Liver (tissue), 8 donors: ENCODE measurements at regions not wholly inside any gene's neighbourhood (a gene's known extent, or its start where the extent isn't known, plus 50 kb on each side); places are given as distances from the start of the nearest gene placed in this dataset.

Experiments
- DNase-seq: peaks from one replicate; pipeline ENCODE4 v3.0.0-alpha.2; 2017; ENCODE audit warnings: low spot score
- H3K27ac ChIP-seq, 2 donors: one replicate each; pipeline ENCODE4 v1.7.0; 2013; ENCODE audit warnings: inconsistent platforms in 2 of 2, low read length in 2 of 2, control low read depth in 1 of 2, low read depth in 1 of 2, mild to moderate bottlenecking in 1 of 2
- H3K27me3 ChIP-seq, 4 donors: one replicate each; pipeline versions ENCODE4 v1.6.1 to v1.7.0; 2013; ENCODE audit warnings: low read length in 3 of 4, inconsistent platforms in 1 of 4, mild to moderate bottlenecking in 1 of 4, moderate library complexity in 1 of 4; ENCODE audit not compliant: control insufficient read depth in 4 of 4, insufficient read depth in 4 of 4
- H3K36me3 ChIP-seq, 4 donors: one replicate each; pipeline versions ENCODE4 v1.6.1 to v1.7.0; 2013; ENCODE audit warnings: low read length in 3 of 4, mild to moderate bottlenecking in 3 of 4, low read depth in 1 of 4, moderate library complexity in 1 of 4; ENCODE audit not compliant: control insufficient read depth in 4 of 4, insufficient read depth in 3 of 4
- H3K4me1 ChIP-seq, 4 donors: one replicate each; pipeline versions ENCODE4 v1.6.1 to v1.7.0; 2013; ENCODE audit warnings: low read length in 3 of 4, mild to moderate bottlenecking in 3 of 4, moderate library complexity in 1 of 4; ENCODE audit not compliant: control insufficient read depth in 4 of 4, insufficient read depth in 4 of 4
- H3K4me3 ChIP-seq, 3 donors: one replicate each; pipeline versions ENCODE4 v1.6.1 to v1.7.0; 2013; ENCODE audit warnings: low read length in 3 of 3, control low read depth in 1 of 3, low read depth in 1 of 3, mild to moderate bottlenecking in 1 of 3
- H3K9ac ChIP-seq, 2 donors: one replicate each; pipeline ENCODE4 v1.7.0; 2013; ENCODE audit warnings: low read length in 2 of 2, mild to moderate bottlenecking in 2 of 2, moderate library complexity in 2 of 2, control low read depth in 1 of 2, low read depth in 1 of 2
- H3K9me3 ChIP-seq, 4 donors: one replicate each; pipeline versions ENCODE4 v1.6.1 to v1.7.0; 2013; ENCODE audit warnings: low read length in 3 of 4; ENCODE audit not compliant: control insufficient read depth in 4 of 4
- ATF3 ChIP-seq: IDR thresholded peaks from 2 replicates; pipeline ENCODE4 v1.6.1; 2016; ENCODE audit warnings: antibody characterized with exemption
- CTCF ChIP-seq: fragments of 150-350 bp; IDR thresholded peaks from 2 replicates; pipeline ENCODE4 v1.5.1; 2017; ENCODE audit warnings: improper control_type of control experiment, low read depth, low read length; ENCODE audit not compliant: missing input control
- FOXA1 ChIP-seq: IDR thresholded peaks from 2 replicates; pipeline ENCODE4 v1.6.1; 2016; ENCODE audit warnings: antibody characterized with exemption
- FOXA2 ChIP-seq: IDR thresholded peaks from 2 replicates; pipeline ENCODE4 v1.6.1; 2016; ENCODE audit warnings: antibody characterized with exemption
- GABPA ChIP-seq, 2 donors: IDR thresholded peaks in 1 of 2; conservative IDR thresholded peaks in 1 of 2; 2 replicates each; pipeline ENCODE4 v1.6.1; 2016; ENCODE audit warnings: antibody characterized with exemption in 2 of 2, mild to moderate bottlenecking in 1 of 2, moderate library complexity in 1 of 2
- HNF4A ChIP-seq, 2 donors: conservative IDR thresholded peaks; 2 replicates each; pipeline ENCODE4 v1.6.1; 2016; ENCODE audit warnings: antibody characterized with exemption in 2 of 2, mild to moderate bottlenecking in 2 of 2
- HNF4G ChIP-seq: IDR thresholded peaks from 2 replicates; pipeline ENCODE4 v1.6.1; 2016; ENCODE audit warnings: antibody characterized with exemption
- NR2F2 ChIP-seq: IDR thresholded peaks from 2 replicates; pipeline ENCODE4 v1.6.1; 2016; ENCODE audit warnings: antibody characterized with exemption
- RAD21 ChIP-seq, 2 donors: IDR thresholded peaks; 2 replicates each; pipeline ENCODE4 v1.6.1; 2016; ENCODE audit warnings: antibody characterized with exemption in 2 of 2, mild to moderate bottlenecking in 2 of 2
- RXRA ChIP-seq, 2 donors: IDR thresholded peaks; 2 replicates each; pipeline ENCODE4 v1.6.1; 2017 to 2018; ENCODE audit warnings: antibody characterized with exemption in 2 of 2, mild to moderate bottlenecking in 1 of 2
- SP1 ChIP-seq: IDR thresholded peaks from 2 replicates; pipeline ENCODE4 v1.6.1; 2018; ENCODE audit warnings: antibody characterized with exemption, mild to moderate bottlenecking
- YY1 ChIP-seq: IDR thresholded peaks from 2 replicates; pipeline ENCODE4 v1.6.1; 2016; ENCODE audit warnings: antibody characterized with exemption, mild to moderate bottlenecking
- WGBS: extraction: QIAGEN DNeasy Blood & Tissue Kit; methylation state at CpG from one replicate; pipeline ENCODE4 v1.1.7; 2013; 5-methylcytosine and 5-hydroxymethylcytosine counted together
- TF ChIP-seq, protein P1 (sequence below): IDR thresholded peaks from 2 replicates; pipeline ENCODE4 v1.6.1; 2016; ENCODE audit warnings: antibody characterized with exemption, mild to moderate bottlenecking
- donor health status: healthy.
- donor health status: healthy.
- donor health status: healthy.
- donor health status: healthy.
- donor health status: healthy.

GRCh38 chr16:55390630-55391237 is 66.7 kb downstream of the IRX6 start (continued):
- TF ChIP-seq CTCF, result no peak
- no peak for TF ChIP-seq NR2F2

GRCh38 chr16:55391760-55392375 is 67.9 kb downstream of the IRX6 start:
- H3K4me3 ChIP-seq, result no peak overlapping the region
- no peaks in the 10 kb centered on the region for H3K36me3 ChIP-seq
- WGBS, result 64% methylated on average over 2 of the region's 2 CpGs
- no peak overlapping the region for H3K27ac ChIP-seq
- no peak for DNase-seq
- H3K27me3 ChIP-seq, result peaks cover 0 to 2% (median 0%) of the 10 kb centered on the region in 4 donors
- no peaks in the 10 kb centered on the region for H3K4me1 ChIP-seq
- no peak for TF ChIP-seq FOXA2
- no peak for TF ChIP-seq ATF3
- TF ChIP-seq FOXA1, result no peak
- TF ChIP-seq YY1, result no peak
- no peak for TF ChIP-seq GABPA (IDR thresholded peaks at IDR 0.05 in 1 of 2, conservative IDR thresholded peaks at IDR 0.05 in 1 of 2)
- TF ChIP-seq RAD21 (IDR thresholded peaks at IDR 0.05), result no peak
- TF ChIP-seq HNF4G, result no peak
- no peak for TF ChIP-seq SP1
- H3K9ac ChIP-seq, result no peak overlapping the region
- no peaks in the 10 kb centered on the region for H3K9me3 ChIP-seq

DNA sequence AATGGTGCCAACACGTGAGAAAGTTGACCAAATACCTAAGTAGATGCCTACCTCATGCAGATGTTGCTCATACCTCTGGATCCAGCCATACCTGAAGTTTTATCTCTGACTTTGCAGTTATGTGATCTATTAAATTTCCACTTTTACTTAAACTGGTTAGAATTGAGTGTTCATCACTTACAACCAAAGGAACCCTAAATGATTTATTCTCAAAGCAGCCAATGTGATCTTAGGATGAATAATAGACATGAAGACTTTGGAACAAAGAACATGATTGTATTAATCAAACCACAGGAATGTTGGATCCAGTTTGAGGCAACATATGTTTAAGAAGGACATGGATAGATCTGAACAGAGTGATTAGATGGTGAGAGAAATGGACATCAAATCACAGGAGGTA is 68.7 kb downstream of the IRX6 start:
- no peaks in the 10 kb centered on the region for H3K36me3 ChIP-seq
- no peaks in the 10 kb centered on the region for H3K4me1 ChIP-seq
- peaks cover 0 to 2% (median 0%) of the 10 kb centered on the region in 4 donors for H3K27me3 ChIP-seq
- H3K9me3 ChIP-seq, result no peaks in the 10 kb centered on the region
- H3K9ac ChIP-seq, result no peak overlapping the region
- TF ChIP-seq, protein P1, sequence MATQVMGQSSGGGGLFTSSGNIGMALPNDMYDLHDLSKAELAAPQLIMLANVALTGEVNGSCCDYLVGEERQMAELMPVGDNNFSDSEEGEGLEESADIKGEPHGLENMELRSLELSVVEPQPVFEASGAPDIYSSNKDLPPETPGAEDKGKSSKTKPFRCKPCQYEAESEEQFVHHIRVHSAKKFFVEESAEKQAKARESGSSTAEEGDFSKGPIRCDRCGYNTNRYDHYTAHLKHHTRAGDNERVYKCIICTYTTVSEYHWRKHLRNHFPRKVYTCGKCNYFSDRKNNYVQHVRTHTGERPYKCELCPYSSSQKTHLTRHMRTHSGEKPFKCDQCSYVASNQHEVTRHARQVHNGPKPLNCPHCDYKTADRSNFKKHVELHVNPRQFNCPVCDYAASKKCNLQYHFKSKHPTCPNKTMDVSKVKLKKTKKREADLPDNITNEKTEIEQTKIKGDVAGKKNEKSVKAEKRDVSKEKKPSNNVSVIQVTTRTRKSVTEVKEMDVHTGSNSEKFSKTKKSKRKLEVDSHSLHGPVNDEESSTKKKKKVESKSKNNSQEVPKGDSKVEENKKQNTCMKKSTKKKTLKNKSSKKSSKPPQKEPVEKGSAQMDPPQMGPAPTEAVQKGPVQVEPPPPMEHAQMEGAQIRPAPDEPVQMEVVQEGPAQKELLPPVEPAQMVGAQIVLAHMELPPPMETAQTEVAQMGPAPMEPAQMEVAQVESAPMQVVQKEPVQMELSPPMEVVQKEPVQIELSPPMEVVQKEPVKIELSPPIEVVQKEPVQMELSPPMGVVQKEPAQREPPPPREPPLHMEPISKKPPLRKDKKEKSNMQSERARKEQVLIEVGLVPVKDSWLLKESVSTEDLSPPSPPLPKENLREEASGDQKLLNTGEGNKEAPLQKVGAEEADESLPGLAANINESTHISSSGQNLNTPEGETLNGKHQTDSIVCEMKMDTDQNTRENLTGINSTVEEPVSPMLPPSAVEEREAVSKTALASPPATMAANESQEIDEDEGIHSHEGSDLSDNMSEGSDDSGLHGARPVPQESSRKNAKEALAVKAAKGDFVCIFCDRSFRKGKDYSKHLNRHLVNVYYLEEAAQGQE, result no peak
- TF ChIP-seq RXRA (IDR thresholded peaks at IDR 0.05), result no peak
- TF ChIP-seq RAD21 (IDR thresholded peaks at IDR 0.05), result no peak
- TF ChIP-seq ATF3, result no peak
- no peak for TF ChIP-seq HNF4G
- TF ChIP-seq HNF4A (conservative IDR thresholded peaks at IDR 0.05), result no peak
- no peak for TF ChIP-seq FOXA2
- H3K4me3 ChIP-seq, result no peak overlapping the region
- no peak for DNase-seq
- H3K27ac ChIP-seq, result no peak overlapping the region
- 52% methylated on average over 1 of the region's 1 CpG for WGBS
